GM21737 (cell line): ENCODE measurements at regions not wholly inside any gene's neighbourhood (a gene's known extent, or its start where the extent isn't known, plus 50 kb on each side); places are given as distances from the start of the nearest gene placed in this dataset.

ENCODE experiments used
- ATAC-seq: cut with Tn5 transposase; IDR thresholded peaks from one replicate; pipeline ENCODE4 v1.9.1; 2021; ENCODE audit warnings: mild to moderate bottlenecking, moderate library complexity; ENCODE audit not compliant: unreplicated experiment

DNA sequence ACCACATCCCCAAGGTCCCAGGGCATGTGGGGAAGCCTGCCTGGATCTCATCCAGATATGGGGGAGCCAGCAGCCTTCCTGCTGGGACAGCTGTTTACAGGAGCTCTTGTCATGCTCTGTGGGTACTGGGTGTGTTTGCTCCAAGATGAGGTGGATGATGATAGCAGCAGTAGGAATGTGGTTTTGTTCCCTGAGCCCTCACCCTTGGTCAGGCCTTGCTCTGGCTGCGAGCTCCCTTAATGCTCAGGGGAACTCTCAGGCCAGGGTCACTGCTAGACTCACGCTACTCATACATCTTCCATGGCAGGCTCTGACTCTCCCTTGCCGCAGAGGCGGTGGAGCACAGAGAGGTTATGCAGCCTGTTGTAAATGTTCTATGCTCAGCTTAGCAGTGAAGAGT lies 990.3 kb downstream of the AACS start:
- no peak for ATAC-seq

DNA sequence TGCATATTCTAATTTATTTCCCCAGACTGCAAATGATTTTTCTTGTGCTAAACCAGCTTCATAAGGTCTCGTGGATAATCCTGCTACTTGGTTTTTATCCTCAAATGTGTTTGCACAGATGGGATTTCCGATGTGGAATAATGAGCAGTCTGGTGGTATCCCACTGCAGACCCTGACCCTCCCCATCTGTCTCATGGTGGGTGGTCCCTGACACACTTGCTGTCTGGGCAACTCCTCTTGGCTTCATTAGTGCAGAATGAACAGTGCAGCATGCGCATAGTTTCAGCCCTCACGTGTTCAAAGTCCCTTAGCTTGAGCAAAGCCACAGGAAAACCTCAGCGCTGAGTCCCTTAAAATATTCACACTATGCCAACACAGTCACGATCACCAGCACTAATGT lies 996.5 kb downstream of the AACS start:
- ATAC-seq, result no peak

GRCh38 chr12:126064028-126064427 lies 998.8 kb downstream of the AACS start:
- ATAC-seq, result no peak

- ATAC-seq, result no peak
Observed at GRCh38 chr12:126067626-126068329, 1002.5 kb downstream of the AACS start.

DNA sequence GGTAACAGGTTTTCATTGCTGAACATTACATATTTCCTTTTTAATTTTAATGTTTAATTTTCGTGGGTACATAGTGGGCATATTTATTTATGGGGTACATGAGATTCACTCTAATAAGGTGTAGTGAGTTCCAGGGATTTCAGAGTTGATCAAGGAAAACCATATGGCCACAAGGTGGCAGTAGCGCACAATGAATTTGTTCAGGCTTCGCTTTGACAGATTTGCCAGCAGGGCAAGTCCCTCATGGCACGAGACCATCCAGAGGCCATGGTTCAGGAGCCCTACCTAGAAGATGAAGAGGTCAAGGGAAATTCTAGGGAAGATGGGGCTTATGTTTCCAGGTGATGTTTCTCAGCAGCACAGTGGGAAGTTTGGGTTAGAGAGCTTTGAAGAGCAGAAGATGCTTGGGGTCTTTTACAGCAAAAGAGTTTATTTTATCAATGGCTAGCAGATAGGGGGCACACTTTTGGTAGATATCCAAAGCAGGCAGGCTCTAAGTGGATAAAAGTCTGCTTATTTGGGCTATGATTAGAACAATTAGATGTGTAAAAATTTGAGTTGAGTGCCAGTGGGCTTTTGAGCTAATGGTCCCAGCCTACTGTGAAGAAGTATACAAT lies 1004.4 kb downstream of the AACS start:
- no peak for ATAC-seq

GRCh38 chr12:126076515-126076914 lies 1011.3 kb downstream of the AACS start:
- ATAC-seq, result no peak

DNA sequence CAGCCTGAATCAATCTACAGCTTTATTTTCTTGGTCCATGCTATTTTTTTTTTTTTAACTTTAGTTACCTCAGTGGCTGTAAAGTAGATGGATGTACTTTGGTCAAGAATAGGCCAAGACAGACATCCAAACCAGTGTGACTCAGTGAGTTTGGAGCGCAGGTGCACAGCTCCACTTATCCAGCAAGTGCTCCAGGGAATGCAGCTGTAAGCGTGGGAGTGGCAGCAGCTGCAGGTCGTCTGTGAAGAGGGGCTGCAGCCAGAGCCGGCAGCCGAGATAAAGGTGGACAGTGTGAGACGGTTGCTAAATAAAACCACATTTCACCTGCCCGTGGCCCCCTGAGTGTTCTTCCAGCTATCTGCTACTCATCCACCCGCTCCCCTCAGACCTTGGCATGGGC lies 1018.7 kb downstream of the AACS start:
- no peak for ATAC-seq

- no peak for ATAC-seq
Observed at GRCh38 chr12:126084480-126084879, 1019.2 kb downstream of the AACS start.

- ATAC-seq, result no peak
Observed at GRCh38 chr12:126086242-126086641, 1021.0 kb downstream of the AACS start.

DNA sequence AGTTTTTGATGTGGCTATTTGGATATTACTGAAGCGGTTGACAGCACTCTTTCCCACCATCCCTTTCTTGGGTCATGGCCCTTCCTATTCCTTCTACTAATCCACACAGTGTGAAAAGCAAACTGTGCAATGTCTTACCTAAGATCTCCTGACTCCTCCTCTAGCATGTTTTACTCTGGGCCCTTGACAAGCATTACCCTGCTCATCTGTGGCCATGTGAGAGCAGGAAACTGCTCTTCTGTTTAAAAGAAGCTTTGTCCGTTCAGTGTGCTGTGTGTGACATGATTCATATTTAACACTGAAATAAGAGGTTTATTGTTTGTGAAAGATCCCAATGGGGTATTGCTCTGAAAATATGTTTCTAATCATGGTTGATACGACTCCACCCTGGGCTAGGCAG lies 1022.5 kb downstream of the AACS start:
- ATAC-seq, result no peak

DNA sequence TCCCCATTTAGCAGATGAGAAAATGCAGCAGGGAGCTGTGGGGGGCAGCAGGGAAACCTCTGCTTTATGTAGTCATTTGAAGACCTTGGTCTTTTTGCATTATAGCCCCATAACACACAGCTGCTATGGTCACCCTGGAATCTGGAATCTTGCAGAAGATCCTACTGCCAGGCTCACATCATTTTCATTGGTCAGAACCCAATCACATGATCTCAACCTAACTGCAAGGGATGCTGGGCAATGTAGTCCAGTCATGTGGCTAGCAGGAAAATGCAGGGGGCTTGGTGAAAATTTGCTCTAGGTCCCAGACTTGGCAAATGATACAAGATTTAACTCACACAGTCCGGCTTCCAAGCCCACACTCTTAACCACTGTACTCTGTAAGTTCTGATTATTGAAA lies 1028.7 kb downstream of the AACS start:
- no peak for ATAC-seq

- no peak for ATAC-seq
Observed at GRCh38 chr12:126095748-126096510, 1030.7 kb downstream of the AACS start.

DNA sequence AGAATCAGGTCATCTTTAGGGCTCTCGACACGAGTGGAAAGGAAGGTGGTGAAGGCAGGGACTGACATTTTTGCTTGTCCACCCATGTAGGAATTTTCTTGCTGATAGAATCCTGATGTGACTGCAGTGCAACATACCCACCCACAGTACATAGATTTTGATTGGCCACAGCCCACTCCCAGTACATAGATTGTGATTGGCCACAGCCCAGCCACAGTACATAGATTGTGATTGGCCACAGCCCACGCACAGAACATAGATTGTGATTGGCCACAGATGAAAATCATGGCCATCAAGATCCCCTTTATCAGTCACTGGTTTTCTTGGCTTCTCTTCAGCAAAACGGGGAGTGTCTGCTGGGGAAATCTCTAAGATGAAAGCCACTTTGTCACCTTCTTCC lies 1041.5 kb downstream of the AACS start:
- no peak for ATAC-seq

- ATAC-seq, result no peak
Observed at GRCh38 chr12:126107659-126108058, 1042.4 kb downstream of the AACS start.

GRCh38 chr12:126108247-126108646 lies 1043.0 kb downstream of the AACS start:
- ATAC-seq, result no peak

- ATAC-seq, result no peak
Observed at GRCh38 chr12:126112141-126112540, 1046.9 kb downstream of the AACS start.

- ATAC-seq, result no peak
Observed at GRCh38 chr12:126112849-126113248, 1047.6 kb downstream of the AACS start.

DNA sequence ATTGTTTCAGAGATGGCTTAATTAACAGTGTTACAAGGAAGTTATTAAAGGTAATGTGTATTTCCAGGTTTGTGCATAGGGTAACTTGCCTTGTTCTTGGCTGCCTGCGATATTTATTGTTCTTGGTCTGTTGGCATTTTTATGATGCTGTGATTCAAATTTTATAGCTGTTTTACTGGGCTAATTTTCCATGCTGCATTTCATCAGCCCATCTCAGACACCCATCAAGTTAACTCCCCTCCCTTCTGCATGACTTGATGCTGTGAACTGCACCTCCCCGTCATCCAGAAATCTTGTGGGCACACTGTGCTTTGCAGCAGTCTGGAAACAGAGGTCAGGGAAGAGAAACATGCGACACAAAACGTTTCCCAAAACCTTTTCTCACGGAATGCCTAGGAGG lies 1049.2 kb downstream of the AACS start:
- ATAC-seq, result no peak

- no peak for ATAC-seq
Observed at GRCh38 chr12:126117502-126117901, 1052.3 kb downstream of the AACS start.

DNA sequence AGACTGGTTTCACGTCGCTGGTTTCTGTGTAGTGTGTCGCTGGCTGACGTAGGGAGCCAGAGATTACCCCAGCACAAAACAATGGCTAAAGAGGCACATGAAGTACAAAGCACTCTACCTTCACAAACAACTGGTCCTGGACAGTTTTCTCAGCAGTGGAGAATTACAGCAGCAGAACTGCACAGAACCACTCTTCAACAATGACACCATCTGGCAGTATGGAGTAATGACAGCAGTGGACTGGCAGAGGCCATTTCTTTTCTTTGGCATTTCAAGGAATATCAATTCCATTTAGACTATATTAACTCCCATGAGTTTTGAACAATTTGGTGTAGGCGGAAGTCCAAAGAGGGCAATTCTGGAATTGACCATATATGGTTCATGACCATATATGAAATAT lies 1074.1 kb downstream of the AACS start:
- no peak for ATAC-seq

DNA sequence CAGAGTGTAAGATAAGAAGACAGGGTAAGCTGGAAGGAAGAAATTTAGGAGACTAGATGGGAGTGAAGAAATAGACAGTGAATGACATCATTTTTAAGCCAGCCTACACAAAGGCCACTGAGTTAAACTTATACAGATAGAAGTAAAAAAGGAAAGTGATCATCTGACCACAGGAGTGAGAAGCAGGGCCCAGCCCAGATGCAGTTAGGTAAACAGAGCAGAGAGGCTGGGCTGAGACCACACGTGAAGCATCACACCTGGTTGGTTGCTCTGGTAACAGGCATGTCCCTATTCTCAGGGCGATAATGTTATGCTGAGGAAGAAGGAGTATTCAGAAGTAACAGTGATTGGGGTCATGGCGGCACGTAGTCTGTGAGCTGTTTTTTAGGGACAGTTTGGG lies 1079.4 kb downstream of the AACS start:
- ATAC-seq, result no peak

- no peak for ATAC-seq
Observed at GRCh38 chr12:126147321-126147720, 1082.1 kb downstream of the AACS start.
